ENCODE measurements at regions not wholly inside any gene's neighbourhood (a gene's known extent, or its start where the extent isn't known, plus 50 kb on each side); places are given as distances from the start of the nearest gene placed in this dataset.

- ChIA-PET POLR2A (no interaction called here), RAD21 (ENCODE audit: low non-redundant PET in 1 of 2, low total read pairs in 2 of 2, uncharacterized antibody in 2 of 2, unreplicated experiment in 2 of 2) (no interaction called here), CTCF (no interaction called here)
- no peak for ATAC-seq
- DNase-seq (ENCODE audit: low read depth, low spot score), result no peak
- H3K27me3 ChIP-seq (ENCODE audit: insufficient read depth, low read length), result no peaks in the 10 kb centered on the region
- TF ChIP-seq CEBPB (IDR thresholded peaks at IDR 0.05; ENCODE audit: low read depth), result no peak
- TF ChIP-seq EZH2phosphoT487 (IDR thresholded peaks at IDR 0.05; ENCODE audit: borderline replicate concordance), result no peak
- TF ChIP-seq YY1 (IDR thresholded peaks at IDR 0.05; ENCODE audit: extremely low read depth, insufficient replicate concordance, low read depth, low read length), result no peak
- TF ChIP-seq ATF3 (IDR thresholded peaks at IDR 0.05), result no peak
- no peak for TF ChIP-seq SRF (IDR thresholded peaks at IDR 0.05; ENCODE audit: low read depth)
- no peak for TF ChIP-seq SP1 (IDR thresholded peaks at IDR 0.05; ENCODE audit: low read depth)
- H3K4me1 ChIP-seq (ENCODE audit: control insufficient read depth in 1 of 2, insufficient read depth in 2 of 2, low read length in 2 of 2), result peaks cover 6 to 11% of the 10 kb centered on the region in 2 experiments; a peak in 3 of 4 replicates
- no peaks in the 10 kb centered on the region for H3K9me2 ChIP-seq (ENCODE audit: insufficient read depth)
- no peak overlapping the region for H3K4me2 ChIP-seq (ENCODE audit: low read length)
- H3K9me3 ChIP-seq (ENCODE audit: control insufficient read depth in 1 of 2, insufficient read depth in 1 of 2, low read depth in 1 of 2, low read length in 2 of 2), result no peaks in the 10 kb centered on the region
- H3K9ac ChIP-seq (ENCODE audit: low read length), result no peak overlapping the region
- no peak overlapping the region for H3K4me3 ChIP-seq (replicated peaks in 1 of 2; ENCODE audit: low read depth in 1 of 2, low read length in 2 of 2)
- H3K36me3 ChIP-seq (ENCODE audit: control insufficient read depth in 1 of 2, insufficient read depth in 2 of 2, low read length in 2 of 2), result no peaks in the 10 kb centered on the region
- BruUV-seq (replicated peaks), result no TSS peak
- intact Hi-C loops (cut with micrococcal nuclease), result no loop called here
- H2AFZ ChIP-seq (ENCODE audit: low read depth, low read length, poor library complexity, severe bottlenecking), result no peak overlapping the region
- H3K27ac ChIP-seq (ENCODE audit: low read depth, low read length), result no peak overlapping the region
- H4K20me1 ChIP-seq (ENCODE audit: insufficient read depth), result no peaks in the 10 kb centered on the region
- H3K79me2 ChIP-seq (ENCODE audit: insufficient read depth, low read length), result no peaks in the 10 kb centered on the region
Observed at GRCh38 chr4:25527034-25527433, 128.6 kb upstream of the SLC34A2 start.

- H2AFZ ChIP-seq (ENCODE audit: low read depth, low read length, poor library complexity, severe bottlenecking), result no peak overlapping the region
- POLR2A ChIA-PET, result no interaction called here
- no TSS peak for BruUV-seq (replicated peaks)
- H3K36me3 ChIP-seq (ENCODE audit: control insufficient read depth in 1 of 2, insufficient read depth in 2 of 2, low read length in 2 of 2), result no peaks in the 10 kb centered on the region
- H3K4me1 ChIP-seq (ENCODE audit: control insufficient read depth in 1 of 2, insufficient read depth in 2 of 2, low read length in 2 of 2), result peaks cover 2 to 4% of the 10 kb centered on the region in 2 experiments; a peak in 3 of 4 replicates
- H3K9me3 ChIP-seq (ENCODE audit: control insufficient read depth in 1 of 2, insufficient read depth in 1 of 2, low read depth in 1 of 2, low read length in 2 of 2), result no peaks in the 10 kb centered on the region
- TF ChIP-seq ZBTB33 (IDR thresholded peaks at IDR 0.05; ENCODE audit: extremely low read depth, insufficient replicate concordance, low read length) (no peak), ATF3 (IDR thresholded peaks at IDR 0.05) (no peak), SRF (IDR thresholded peaks at IDR 0.05; ENCODE audit: low read depth) (no peak), ZFX (IDR thresholded peaks at IDR 0.05) (no peak), SIN3A (IDR thresholded peaks at IDR 0.05; ENCODE audit: low read depth) (no peak)
- H3K79me2 ChIP-seq (ENCODE audit: insufficient read depth, low read length), result no peaks in the 10 kb centered on the region
- no peaks in the 10 kb centered on the region for H3K27me3 ChIP-seq (ENCODE audit: insufficient read depth, low read length)
- H3K4me3 ChIP-seq (replicated peaks in 1 of 2; ENCODE audit: low read depth in 1 of 2, low read length in 2 of 2), result no peak overlapping the region
- RAD21 ChIA-PET (ENCODE audit: low non-redundant PET in 1 of 2, low total read pairs in 2 of 2, uncharacterized antibody in 2 of 2, unreplicated experiment in 2 of 2), result no interaction called here
- DNase-seq (ENCODE audit: low read depth, low spot score) (no peak), ATAC-seq (no peak)
- H3K27ac ChIP-seq (ENCODE audit: low read depth, low read length), result no peak overlapping the region
- intact Hi-C loops (cut with micrococcal nuclease), result no loop called here
- H4K20me1 ChIP-seq (ENCODE audit: insufficient read depth), result no peaks in the 10 kb centered on the region
- no peak overlapping the region for H3K4me2 ChIP-seq (ENCODE audit: low read length)
- no peak overlapping the region for H3K9ac ChIP-seq (ENCODE audit: low read length)
- H3K9me2 ChIP-seq (ENCODE audit: insufficient read depth), result no peaks in the 10 kb centered on the region
- CTCF ChIA-PET, result no interaction called here
Observed at GRCh38 chr4:25528391-25528790, 127.3 kb upstream of the SLC34A2 start.
